A549 (cell line): ENCODE measurements at regions not wholly inside any gene's neighbourhood (a gene's known extent, or its start where the extent isn't known, plus 50 kb on each side); places are given as distances from the start of the nearest gene placed in this dataset.

Source experiments
- ATAC-seq, 2 experiments: fragments of 200-7000 bp in 1 of 2; fragments of >200 bp in 1 of 2; cut with Nextera tagmentation in 1 of 2; cut with Tn5 transposase in 1 of 2; 3 replicates each; pipeline versions ENCODE4 v1.8.0 to v1.9.1; 2018 to 2020; ENCODE audit warnings: mild to moderate bottlenecking in 1 of 2, moderate library complexity in 1 of 2
- CTCF ChIA-PET: fragments of 300-600 bp; sonication (Branson Sonifier 250); formaldehyde crosslinking; extraction: SDS; loops from one replicate; lab custom pipeline; 2021; ENCODE audit warnings: antibody characterized with exemption, inconsistent platforms; lab: Yijun Ruan, JAX
- POLR2A ChIA-PET: fragments of 350-600 bp; formaldehyde crosslinking; extraction: SDS; loops from one replicate; lab custom pipeline; 2021; ENCODE audit warnings: antibody characterized with exemption, inconsistent platforms; lab: Yijun Ruan, JAX
- DNase-seq, 2 experiments: peaks; one replicate each; pipeline versions ENCODE4 v3.0.0 to v3.0.0-alpha.2; 2011 to 2016; ENCODE audit warnings: low read depth in 1 of 2, low spot score in 1 of 2
- FAIRE-seq: peaks from 2 replicates; lab custom pipeline; 2011; peaks lifted over from hg19 to GRCh38; lab: Jason Lieb, UNC
- H3K27ac ChIP-seq, 2 experiments: fragments of >200 bp; sonication (Bioruptor Twin); formaldehyde crosslinking; 3 replicates each; pipeline ENCODE4 v1.5.1; 2016 to 2017
- H3K4me1 ChIP-seq: fragments of >200 bp; sonication (Bioruptor Twin); formaldehyde crosslinking; 3 replicates; pipeline ENCODE4 v1.6.1; 2016
- H3K4me2 ChIP-seq: fragments of >200 bp; sonication (Bioruptor Twin); formaldehyde crosslinking; 3 replicates; pipeline ENCODE4 v1.6.1; 2016
- H3K4me3 ChIP-seq: fragments of >200 bp; sonication (Bioruptor Twin); formaldehyde crosslinking; 3 replicates; pipeline ENCODE4 v1.5.1; 2016
- H3K9me3 ChIP-seq: fragments of >200 bp; sonication (Bioruptor Twin); formaldehyde crosslinking; 3 replicates; pipeline ENCODE4 v1.6.1; 2016
- BHLHE40 ChIP-seq: IDR thresholded peaks from 2 replicates; pipeline ENCODE4 v1.6.1; 2012; ENCODE audit warnings: low read depth, low read length, inconsistent platforms
- CBX2 ChIP-seq: fragments of 200-600 bp; sonication (generic); IDR thresholded peaks from 2 replicates; pipeline ENCODE4 v1.6.1; 2016; ENCODE audit warnings: low read depth, mild to moderate bottlenecking, borderline replicate concordance
- CBX8 ChIP-seq: fragments of 200-600 bp; sonication (generic); IDR thresholded peaks from 2 replicates; pipeline ENCODE4 v1.6.1; 2016
- EHF ChIP-seq: fragments of 250-450 bp; sonication (Bioruptor Pico); IDR thresholded peaks from 2 replicates; pipeline ENCODE4 v1.5.0; 2020; ENCODE audit warnings: mild to moderate bottlenecking
- EHMT2 ChIP-seq: fragments of 200-600 bp; sonication (generic); IDR thresholded peaks from 2 replicates; pipeline ENCODE4 v1.6.1; 2016; ENCODE audit warnings: antibody characterized with exemption, low read depth, mild to moderate bottlenecking, moderate library complexity
- ESRRA ChIP-seq: fragments of 150-350 bp; IDR thresholded peaks from 2 replicates; pipeline ENCODE4 v1.6.1; 2014; ENCODE audit warnings: mild to moderate bottlenecking, low read length, borderline replicate concordance
- FOSB ChIP-seq: fragments of 250-450 bp; sonication (Bioruptor Pico); IDR thresholded peaks from 2 replicates; pipeline ENCODE4 v1.5.0; 2020; ENCODE audit warnings: mild to moderate bottlenecking, moderate library complexity
- FOSL2 ChIP-seq, 2 experiments: fragments of 450-650 bp in 1 of 2; fragments of >200 bp in 1 of 2; sonication (Bioruptor Twin) in 1 of 2; formaldehyde crosslinking; IDR thresholded peaks; 2 replicates each; pipeline versions ENCODE4 v1.5.0 to v1.6.1; 2016 to 2020; ENCODE audit warnings: mild to moderate bottlenecking in 1 of 2, moderate library complexity in 1 of 2
- FOXS1 ChIP-seq: fragments of 250-450 bp; sonication (Bioruptor Pico); IDR thresholded peaks from 2 replicates; pipeline ENCODE4 v1.5.0; 2020; ENCODE audit warnings: mild to moderate bottlenecking, moderate library complexity
- HEYL ChIP-seq: fragments of 250-450 bp; sonication (Bioruptor Pico); IDR thresholded peaks from 2 replicates; pipeline ENCODE4 v1.8.0; 2021; ENCODE audit warnings: mild to moderate bottlenecking, moderate library complexity
- HMGXB4 ChIP-seq: fragments of 250-450 bp; sonication (Bioruptor Pico); IDR thresholded peaks from 2 replicates; pipeline ENCODE4 v1.5.0; 2021; ENCODE audit warnings: mild to moderate bottlenecking, moderate library complexity, borderline replicate concordance
- HOXA7 ChIP-seq: fragments of 250-450 bp; sonication (Bioruptor Pico); IDR thresholded peaks from 2 replicates; pipeline ENCODE4 v1.5.0; 2020; ENCODE audit warnings: mild to moderate bottlenecking, moderate library complexity
- HOXB5 ChIP-seq: fragments of 250-450 bp; sonication (Bioruptor Pico); IDR thresholded peaks from 2 replicates; pipeline ENCODE4 v1.5.0; 2020; ENCODE audit warnings: mild to moderate bottlenecking, moderate library complexity
- JUN ChIP-seq, 2 experiments: fragments of >200 bp; sonication (Bioruptor Twin); formaldehyde crosslinking; IDR thresholded peaks; 2 replicates in 1 of 2; 3 replicates in 1 of 2; pipeline ENCODE4 v1.6.1; 2016 to 2017
- KDM1A ChIP-seq: fragments of 200-600 bp; sonication (generic); IDR thresholded peaks from 2 replicates; pipeline ENCODE4 v1.6.1; 2016; ENCODE audit warnings: low read depth, mild to moderate bottlenecking
- KDM5A ChIP-seq: fragments of 200-600 bp; sonication (generic); IDR thresholded peaks from 2 replicates; pipeline ENCODE4 v1.6.1; 2016; ENCODE audit warnings: antibody characterized with exemption, mild to moderate bottlenecking
- MAFK ChIP-seq: fragments of 450-650 bp; IDR thresholded peaks from 2 replicates; pipeline ENCODE4 v1.6.1; 2014; ENCODE audit not compliant: partially characterized antibody
- MAX ChIP-seq: IDR thresholded peaks from 2 replicates; pipeline ENCODE4 v1.6.1; 2012
- RAD21 ChIP-seq, 2 experiments: fragments of >200 bp in 1 of 2; sonication (Bioruptor Twin) in 1 of 2; formaldehyde crosslinking in 1 of 2; IDR thresholded peaks in 1 of 2; conservative IDR thresholded peaks in 1 of 2; 2 replicates in 1 of 2; 3 replicates in 1 of 2; pipeline ENCODE4 v1.6.1; 2012 to 2018; ENCODE audit warnings: inconsistent platforms in 1 of 2
- RARB ChIP-seq: fragments of 250-450 bp; sonication (Bioruptor Pico); IDR thresholded peaks from 2 replicates; pipeline ENCODE4 v1.8.0; 2021; ENCODE audit warnings: mild to moderate bottlenecking, moderate library complexity
- RFX5 ChIP-seq: fragments of 450-650 bp; IDR thresholded peaks from 2 replicates; pipeline ENCODE4 v1.7.1; 2014; ENCODE audit warnings: antibody characterized with exemption, mild to moderate bottlenecking, moderate library complexity
- RNF2 ChIP-seq: fragments of 200-600 bp; sonication (generic); IDR thresholded peaks from 2 replicates; pipeline ENCODE4 v1.6.1; 2016; ENCODE audit warnings: low read depth, mild to moderate bottlenecking, antibody characterized with exemption, moderate library complexity, borderline replicate concordance
- TFCP2L1 ChIP-seq: fragments of 250-450 bp; sonication (Bioruptor Pico); IDR thresholded peaks from 2 replicates; pipeline ENCODE4 v1.5.0; 2021; ENCODE audit warnings: mild to moderate bottlenecking
- ZC3H11A ChIP-seq: fragments of 450-650 bp; IDR thresholded peaks from 2 replicates; pipeline ENCODE4 v1.6.1; 2014; ENCODE audit warnings: antibody characterized with exemption, mild to moderate bottlenecking
- ZFP36 ChIP-seq: fragments of 450-650 bp; IDR thresholded peaks from 2 replicates; pipeline ENCODE4 v1.6.1; 2014; ENCODE audit warnings: borderline replicate concordance; ENCODE audit not compliant: partially characterized antibody
- ZNF302 ChIP-seq: fragments of 250-450 bp; sonication (Bioruptor Pico); IDR thresholded peaks from 2 replicates; pipeline ENCODE4 v1.9.0; 2021; ENCODE audit warnings: inconsistent platforms, mild to moderate bottlenecking, moderate library complexity
- ZSCAN20 ChIP-seq: fragments of 250-450 bp; sonication (Bioruptor Pico); IDR thresholded peaks from 2 replicates; pipeline ENCODE4 v1.8.0; 2022; ENCODE audit warnings: mild to moderate bottlenecking, moderate library complexity
- WGBS: methylation state at CpG from one replicate; pipeline ENCODE4 v1.1.6; 2017; ENCODE audit errors: missing lambda C conversion rate; 5-methylcytosine and 5-hydroxymethylcytosine counted together
- TF ChIP-seq, protein P1 (sequence below): IDR thresholded peaks from 2 replicates; pipeline ENCODE4 v1.6.1; 2012; ENCODE audit warnings: low read depth, borderline replicate concordance
- TF ChIP-seq, protein P2 (sequence below): fragments of >200 bp; sonication (Bioruptor Twin); formaldehyde crosslinking; IDR thresholded peaks from 3 replicates; pipeline ENCODE4 v1.5.1; 2016

- 43% methylated on average over 4 of the region's 4 CpGs for WGBS
- CTCF ChIA-PET, result interaction anchor here (1.0 to 1.9 kb wide), 3 partner anchors 11 to 1042 kb away, joined by 3 to 11 read pairs (median 3); no protein-coding TSS in a partner anchor
- no peak for FAIRE-seq
- no peak for TF ChIP-seq ZSCAN20 (CRISPR knock-in tag)
- TF ChIP-seq BHLHE40, result no peak
- no peak for TF ChIP-seq CBX2
- no peak for TF ChIP-seq RNF2
- TF ChIP-seq, protein P1, sequence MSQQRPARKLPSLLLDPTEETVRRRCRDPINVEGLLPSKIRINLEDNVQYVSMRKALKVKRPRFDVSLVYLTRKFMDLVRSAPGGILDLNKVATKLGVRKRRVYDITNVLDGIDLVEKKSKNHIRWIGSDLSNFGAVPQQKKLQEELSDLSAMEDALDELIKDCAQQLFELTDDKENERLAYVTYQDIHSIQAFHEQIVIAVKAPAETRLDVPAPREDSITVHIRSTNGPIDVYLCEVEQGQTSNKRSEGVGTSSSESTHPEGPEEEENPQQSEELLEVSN, result no peak
- TF ChIP-seq MAFK, result no peak
- TF ChIP-seq HOXB5 (CRISPR knock-in tag), result no peak
- no peak for TF ChIP-seq JUN (IDR thresholded peaks at IDR 0.05)
- no peak for TF ChIP-seq ZFP36
- no peak for TF ChIP-seq TFCP2L1 (CRISPR knock-in tag)
- no peak for TF ChIP-seq HMGXB4 (CRISPR knock-in tag)
- TF ChIP-seq EHF (CRISPR knock-in tag), result no peak
- TF ChIP-seq FOSB (CRISPR knock-in tag), result no peak
- no peak for TF ChIP-seq ZC3H11A
- no peak for TF ChIP-seq ESRRA
- TF ChIP-seq MAX, result no peak
- no peak for TF ChIP-seq CBX8
- TF ChIP-seq HOXA7 (CRISPR knock-in tag), result no peak
- TF ChIP-seq RAD21 (conservative IDR thresholded peaks at IDR 0.05 in 1 of 2, IDR thresholded peaks at IDR 0.05 in 1 of 2), result no peak
- no peak for TF ChIP-seq RARB (CRISPR knock-in tag)
- no peak overlapping the region for H3K4me3 ChIP-seq
- no peak overlapping the region for H3K27ac ChIP-seq
- H3K9me3 ChIP-seq, result peaks cover 3% of the 10 kb centered on the region; the same call in 1 of the 3 replicates
- ATAC-seq, result no peak
- POLR2A ChIA-PET, result no interaction called here
- H3K4me2 ChIP-seq, result no peak overlapping the region
- DNase-seq, result no peak
- H3K4me1 ChIP-seq, result no peaks in the 10 kb centered on the region
These were observed 1026.8 kb upstream of the NR2F2 start for GRCh38 chr15:95303713-95304112.

DNA sequence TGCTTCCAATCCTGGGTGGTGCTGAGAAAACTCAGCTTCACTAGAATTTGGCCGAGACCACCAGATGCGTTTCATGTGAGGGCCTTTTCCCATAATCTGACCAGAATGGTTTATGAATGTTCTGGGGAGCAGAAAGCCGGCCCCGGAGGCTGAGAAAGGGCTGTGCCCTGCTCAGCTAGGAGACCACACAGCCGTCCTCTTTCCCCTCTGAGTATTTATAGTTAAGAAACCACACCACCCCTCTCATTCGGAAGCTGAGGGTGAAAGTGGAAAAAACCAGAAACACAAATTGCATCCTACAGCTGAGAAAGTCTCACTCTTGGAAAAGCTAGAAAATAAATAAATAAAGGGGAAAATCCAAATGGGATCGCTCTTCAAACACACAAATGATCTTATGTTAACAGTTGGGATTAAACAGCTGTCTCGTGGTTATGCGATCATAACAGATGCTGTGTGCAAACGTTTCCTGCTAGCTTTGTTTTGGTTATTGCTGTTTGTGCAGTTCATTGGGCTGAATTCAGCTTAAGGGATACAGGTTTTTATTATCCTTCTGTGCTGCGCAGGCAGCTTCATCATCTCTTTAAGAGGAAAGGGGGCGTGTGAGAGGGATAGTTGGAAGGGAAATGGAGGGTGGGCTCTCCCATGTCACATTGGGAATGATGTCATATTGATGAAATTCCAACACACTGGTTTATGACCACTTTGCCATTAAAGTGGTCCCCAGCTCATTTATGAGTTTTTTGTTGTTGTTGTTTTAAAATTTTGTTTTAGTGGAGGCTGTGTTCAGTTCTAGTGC is 1026.2 kb upstream of the NR2F2 start:
- H3K4me2 ChIP-seq, result no peak overlapping the region
- DNase-seq (no peak), ATAC-seq (no peak), FAIRE-seq (no peak)
- H3K27ac ChIP-seq, result no peak overlapping the region
- WGBS, result 58% methylated on average over 12 of the region's 12 CpGs
- ChIA-PET CTCF (interaction anchor here (0.6 to 1.9 kb wide), 5 partner anchors 9 to 1042 kb away, joined by 3 to 11 read pairs (median 3); no protein-coding TSS in a partner anchor), POLR2A (no interaction called here)
- no peak for TF ChIP-seq EHMT2
- TF ChIP-seq CBX2, result no peak
- TF ChIP-seq HEYL, result no peak
- TF ChIP-seq RFX5, result no peak
- TF ChIP-seq KDM5A, result no peak
- no peak for TF ChIP-seq EHF (CRISPR knock-in tag)
- TF ChIP-seq ZFP36, result no peak
- TF ChIP-seq KDM1A, result no peak
- TF ChIP-seq ZC3H11A, result no peak
- TF ChIP-seq ZNF302, result no peak
- TF ChIP-seq, protein P2, sequence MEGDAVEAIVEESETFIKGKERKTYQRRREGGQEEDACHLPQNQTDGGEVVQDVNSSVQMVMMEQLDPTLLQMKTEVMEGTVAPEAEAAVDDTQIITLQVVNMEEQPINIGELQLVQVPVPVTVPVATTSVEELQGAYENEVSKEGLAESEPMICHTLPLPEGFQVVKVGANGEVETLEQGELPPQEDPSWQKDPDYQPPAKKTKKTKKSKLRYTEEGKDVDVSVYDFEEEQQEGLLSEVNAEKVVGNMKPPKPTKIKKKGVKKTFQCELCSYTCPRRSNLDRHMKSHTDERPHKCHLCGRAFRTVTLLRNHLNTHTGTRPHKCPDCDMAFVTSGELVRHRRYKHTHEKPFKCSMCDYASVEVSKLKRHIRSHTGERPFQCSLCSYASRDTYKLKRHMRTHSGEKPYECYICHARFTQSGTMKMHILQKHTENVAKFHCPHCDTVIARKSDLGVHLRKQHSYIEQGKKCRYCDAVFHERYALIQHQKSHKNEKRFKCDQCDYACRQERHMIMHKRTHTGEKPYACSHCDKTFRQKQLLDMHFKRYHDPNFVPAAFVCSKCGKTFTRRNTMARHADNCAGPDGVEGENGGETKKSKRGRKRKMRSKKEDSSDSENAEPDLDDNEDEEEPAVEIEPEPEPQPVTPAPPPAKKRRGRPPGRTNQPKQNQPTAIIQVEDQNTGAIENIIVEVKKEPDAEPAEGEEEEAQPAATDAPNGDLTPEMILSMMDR, result no peak
- TF ChIP-seq FOSL2 (IDR thresholded peaks at IDR 0.05), result no peak
- TF ChIP-seq FOSL2 (CRISPR knock-in tag; IDR thresholded peaks at IDR 0.05), result no peak
- no peak for TF ChIP-seq MAX
- no peak for TF ChIP-seq FOXS1 (CRISPR knock-in tag)
- no peak overlapping the region for H3K4me3 ChIP-seq
- H3K4me1 ChIP-seq, result no peaks in the 10 kb centered on the region
- H3K9me3 ChIP-seq, result peaks cover 3% of the 10 kb centered on the region; the same call in 1 of the 3 replicates
